MM.1S (cell line): ENCODE measurements at regions not wholly inside any gene's neighbourhood (a gene's known extent, or its start where the extent isn't known, plus 50 kb on each side); places are given as distances from the start of the nearest gene placed in this dataset.

ENCODE experiments used
- DNase-seq: peaks from one replicate; pipeline ENCODE4 v3.0.0-alpha.2; 2015
- H2AFZ ChIP-seq: fragments of 300-600 bp; sonication (generic); 2 replicates; pipeline ENCODE4 v1.6.0; 2016; ENCODE audit warnings: antibody characterized with exemption, low read length
- H3F3A ChIP-seq: fragments of 300-600 bp; sonication (generic); 2 replicates; pipeline ENCODE4 v1.6.1; 2016; ENCODE audit warnings: mild to moderate bottlenecking, antibody characterized with exemption, low read length, moderate library complexity, mixed read lengths; ENCODE audit not compliant: insufficient read depth
- H3K27ac ChIP-seq: fragments of 300-600 bp; sonication (generic); 2 replicates; pipeline ENCODE4 v1.5.1; 2016; ENCODE audit warnings: mild to moderate bottlenecking, low read length
- H3K27me3 ChIP-seq: fragments of 300-600 bp; sonication (generic); replicated peaks from 2 replicates; pipeline ENCODE4 v1.6.0; 2016; ENCODE audit warnings: low read length; ENCODE audit not compliant: insufficient read depth
- H3K36me3 ChIP-seq: fragments of 300-600 bp; sonication (generic); replicated peaks from 2 replicates; pipeline ENCODE4 v1.6.1; 2016; ENCODE audit warnings: mild to moderate bottlenecking, low read length, mixed read lengths; ENCODE audit not compliant: insufficient read depth
- H3K4me1 ChIP-seq: fragments of 300-600 bp; sonication (generic); 2 replicates; pipeline ENCODE4 v1.6.1; 2016; ENCODE audit warnings: low read length, mixed read lengths
- H3K4me2 ChIP-seq: fragments of 300-600 bp; sonication (generic); 2 replicates; pipeline ENCODE4 v1.6.0; 2016; ENCODE audit warnings: low read depth, low read length
- H3K4me3 ChIP-seq: fragments of 300-600 bp; sonication (generic); 2 replicates; pipeline ENCODE4 v1.5.1; 2016; ENCODE audit warnings: low read length, mixed read lengths
- H3K79me2 ChIP-seq: fragments of 300-600 bp; sonication (generic); 2 replicates; pipeline ENCODE4 v1.6.1; 2016; ENCODE audit warnings: mixed run types, low read length, mixed read lengths
- H3K9ac ChIP-seq: fragments of 300-600 bp; sonication (generic); 2 replicates; pipeline ENCODE4 v1.6.1; 2016; ENCODE audit warnings: low read length, mixed read lengths
- H3K9me2 ChIP-seq: fragments of 300-600 bp; sonication (generic); replicated peaks from 2 replicates; pipeline ENCODE4 v1.6.1; 2016; ENCODE audit warnings: mild to moderate bottlenecking, low read length, mixed read lengths; ENCODE audit not compliant: insufficient read depth
- H3K9me3 ChIP-seq: fragments of 300-600 bp; sonication (generic); replicated peaks from 2 replicates; pipeline ENCODE4 v1.6.1; 2016; ENCODE audit warnings: mild to moderate bottlenecking, low read length, mixed read lengths; ENCODE audit not compliant: insufficient read depth
- H4K20me1 ChIP-seq: fragments of 300-600 bp; sonication (generic); 2 replicates; pipeline ENCODE4 v1.6.1; 2016; ENCODE audit warnings: mild to moderate bottlenecking, low read length, moderate library complexity, mixed read lengths; ENCODE audit not compliant: insufficient read depth
- CTCF ChIP-seq: fragments of 300-600 bp; sonication (generic); IDR thresholded peaks from 2 replicates; pipeline ENCODE4 v1.5.1; 2016; ENCODE audit warnings: antibody characterized with exemption, low read length, mixed read lengths
- EZH2 ChIP-seq: fragments of 300-600 bp; sonication (generic); optimal IDR thresholded peaks from 2 replicates; pipeline ENCODE3; 2017; ENCODE audit warnings: low read depth, mild to moderate bottlenecking, antibody characterized with exemption, low read length, mixed read lengths
- EZH2phosphoT487 ChIP-seq: fragments of 300-600 bp; sonication (generic); IDR thresholded peaks from 2 replicates; pipeline ENCODE4 v1.6.1; 2018; ENCODE audit warnings: antibody characterized with exemption, low read length

GRCh38 chr1:195788721-195789120 is 819.5 kb downstream of the KCNT2 start:
- H2AFZ ChIP-seq = no peak overlapping the region
- H3K9ac ChIP-seq = no peak overlapping the region
- H3K27me3 ChIP-seq = no peaks in the 10 kb centered on the region
- no peaks in the 10 kb centered on the region for H3F3A ChIP-seq
- H3K9me2 ChIP-seq = no peaks in the 10 kb centered on the region
- H3K79me2 ChIP-seq = no peaks in the 10 kb centered on the region
- no peak overlapping the region for H3K27ac ChIP-seq
- TF ChIP-seq EZH2 (no peak), EZH2phosphoT487 (no peak), CTCF (no peak)
- no peaks in the 10 kb centered on the region; the same call in 1 of the 2 replicates for H3K9me3 ChIP-seq
- H3K4me2 ChIP-seq = no peak overlapping the region
- no peak overlapping the region for H3K4me3 ChIP-seq
- no peak for DNase-seq
- H4K20me1 ChIP-seq = no peaks in the 10 kb centered on the region
- H3K4me1 ChIP-seq = no peaks in the 10 kb centered on the region
- no peaks in the 10 kb centered on the region for H3K36me3 ChIP-seq

- DNase-seq = no peak
- no peak for TF ChIP-seq EZH2
- no peak for TF ChIP-seq CTCF
- no peak for TF ChIP-seq EZH2phosphoT487
- no peak overlapping the region for H3K27ac ChIP-seq
- no peaks in the 10 kb centered on the region for H3F3A ChIP-seq
- H3K4me2 ChIP-seq = no peak overlapping the region
- no peaks in the 10 kb centered on the region for H3K27me3 ChIP-seq
- no peak overlapping the region for H3K9ac ChIP-seq
- H3K9me2 ChIP-seq = no peaks in the 10 kb centered on the region
- no peaks in the 10 kb centered on the region for H3K79me2 ChIP-seq
- H4K20me1 ChIP-seq = no peaks in the 10 kb centered on the region
- H3K9me3 ChIP-seq = no peaks in the 10 kb centered on the region; the same call in 1 of the 2 replicates
- no peaks in the 10 kb centered on the region for H3K36me3 ChIP-seq
- H2AFZ ChIP-seq = no peak overlapping the region
- no peak overlapping the region for H3K4me3 ChIP-seq
- no peaks in the 10 kb centered on the region for H3K4me1 ChIP-seq
These were observed 822.4 kb downstream of the KCNT2 start for GRCh38 chr1:195785830-195786229.

GRCh38 chr1:195773931-195774330 is 834.3 kb downstream of the KCNT2 start:
- no peaks in the 10 kb centered on the region for H3K9me2 ChIP-seq
- H3F3A ChIP-seq = no peaks in the 10 kb centered on the region
- H2AFZ ChIP-seq = no peak overlapping the region
- no peak overlapping the region for H3K9ac ChIP-seq
- no peak for TF ChIP-seq EZH2phosphoT487
- no peak for TF ChIP-seq EZH2
- no peak for TF ChIP-seq CTCF
- no peak overlapping the region for H3K27ac ChIP-seq
- H3K36me3 ChIP-seq = no peaks in the 10 kb centered on the region
- no peak for DNase-seq
- no peak overlapping the region for H3K4me2 ChIP-seq
- H3K4me1 ChIP-seq = no peaks in the 10 kb centered on the region
- H3K9me3 ChIP-seq = no peaks in the 10 kb centered on the region
- no peaks in the 10 kb centered on the region for H3K79me2 ChIP-seq
- no peaks in the 10 kb centered on the region for H4K20me1 ChIP-seq
- no peaks in the 10 kb centered on the region for H3K27me3 ChIP-seq
- H3K4me3 ChIP-seq = no peak overlapping the region
